HEK293 (cell line): ENCODE measurements at regions not wholly inside any gene's neighbourhood (a gene's known extent, or its start where the extent isn't known, plus 50 kb on each side); places are given as distances from the start of the nearest gene placed in this dataset.

ENCODE experiments used
- CTCF ChIP-seq: fragments of 450-650 bp; formaldehyde crosslinking; IDR thresholded peaks from 2 replicates; pipeline ENCODE4 v1.5.1; 2016; ENCODE audit warnings: missing biosample characterization, missing genetic modification characterization
- FEZF1 ChIP-seq: fragments of 450-650 bp; formaldehyde crosslinking; IDR thresholded peaks from 2 replicates; pipeline ENCODE4 v1.5.1; 2016; ENCODE audit warnings: missing biosample characterization, missing genetic modification characterization
- KLF17 ChIP-seq: fragments of 450-650 bp; formaldehyde crosslinking; IDR thresholded peaks from 2 replicates; pipeline ENCODE4 v1.5.1; 2016; ENCODE audit warnings: missing biosample characterization, missing genetic modification characterization
- PATZ1 ChIP-seq: fragments of 450-650 bp; formaldehyde crosslinking; IDR thresholded peaks from 2 replicates; pipeline ENCODE4 v1.5.1; 2016; ENCODE audit warnings: missing biosample characterization, missing genetic modification characterization
- TRIM28 ChIP-seq: IDR thresholded peaks from 2 replicates; pipeline ENCODE4 v1.6.1; 2011; ENCODE audit warnings: low read length, control low read depth, borderline replicate concordance
- YY2 ChIP-seq: fragments of 450-650 bp; formaldehyde crosslinking; IDR thresholded peaks from 2 replicates; pipeline ENCODE4 v1.5.1; 2016; ENCODE audit warnings: missing biosample characterization, missing genetic modification characterization
- ZBTB10 ChIP-seq: fragments of 450-650 bp; formaldehyde crosslinking; IDR thresholded peaks from 2 replicates; pipeline ENCODE4 v1.5.1; 2016; ENCODE audit warnings: missing biosample characterization, missing genetic modification characterization
- ZBTB17 ChIP-seq: fragments of 450-650 bp; formaldehyde crosslinking; IDR thresholded peaks from 2 replicates; pipeline ENCODE4 v1.5.1; 2016; ENCODE audit warnings: missing biosample characterization, missing genetic modification characterization
- ZFP69B ChIP-seq: fragments of 450-650 bp; formaldehyde crosslinking; IDR thresholded peaks from 2 replicates; pipeline ENCODE4 v1.5.1; 2016; ENCODE audit warnings: missing biosample characterization, missing genetic modification characterization
- ZNF223 ChIP-seq: fragments of 450-650 bp; formaldehyde crosslinking; IDR thresholded peaks from 2 replicates; pipeline ENCODE4 v1.5.1; 2016; ENCODE audit warnings: missing biosample characterization, missing genetic modification characterization
- ZNF280D ChIP-seq: fragments of 450-650 bp; formaldehyde crosslinking; IDR thresholded peaks from 2 replicates; pipeline ENCODE4 v1.5.1; 2016; ENCODE audit warnings: missing biosample characterization, missing genetic modification characterization
- ZNF354C ChIP-seq: fragments of 450-650 bp; formaldehyde crosslinking; IDR thresholded peaks from 2 replicates; pipeline ENCODE4 v1.5.1; 2016; ENCODE audit warnings: missing biosample characterization, missing genetic modification characterization, low read depth, borderline replicate concordance
- ZNF391 ChIP-seq: fragments of 450-650 bp; formaldehyde crosslinking; IDR thresholded peaks from 2 replicates; pipeline ENCODE4 v1.5.1; 2016; ENCODE audit warnings: low read depth, missing biosample characterization, missing genetic modification characterization, borderline replicate concordance
- ZNF433 ChIP-seq: fragments of 450-650 bp; formaldehyde crosslinking; IDR thresholded peaks from 2 replicates; pipeline ENCODE4 v1.5.1; 2016; ENCODE audit warnings: missing biosample characterization, missing genetic modification characterization, low read depth
- ZNF501 ChIP-seq: fragments of 450-650 bp; formaldehyde crosslinking; IDR thresholded peaks from 2 replicates; pipeline ENCODE4 v1.5.1; 2016; ENCODE audit warnings: missing biosample characterization, missing genetic modification characterization
- ZNF580 ChIP-seq: fragments of 450-650 bp; formaldehyde crosslinking; IDR thresholded peaks from 2 replicates; pipeline ENCODE4 v1.5.1; 2016; ENCODE audit warnings: missing biosample characterization, missing genetic modification characterization
- ZNF600 ChIP-seq: fragments of 450-650 bp; formaldehyde crosslinking; IDR thresholded peaks from 2 replicates; pipeline ENCODE4 v1.5.1; 2016; ENCODE audit warnings: missing biosample characterization, missing genetic modification characterization
- ZNF658 ChIP-seq: fragments of 450-650 bp; formaldehyde crosslinking; IDR thresholded peaks from 2 replicates; pipeline ENCODE4; 2016; ENCODE audit warnings: missing biosample characterization, missing genetic modification characterization
- ZNF792 ChIP-seq: fragments of 450-650 bp; formaldehyde crosslinking; IDR thresholded peaks from 2 replicates; pipeline ENCODE4 v1.5.1; 2016; ENCODE audit warnings: missing biosample characterization, missing genetic modification characterization
- ZNF837 ChIP-seq: fragments of 450-650 bp; formaldehyde crosslinking; IDR thresholded peaks from 2 replicates; pipeline ENCODE4 v1.5.1; 2016; ENCODE audit warnings: missing biosample characterization, missing genetic modification characterization
- ZSCAN16 ChIP-seq: fragments of 450-650 bp; formaldehyde crosslinking; IDR thresholded peaks from 2 replicates; pipeline ENCODE4 v1.5.1; 2016; ENCODE audit warnings: missing biosample characterization, missing genetic modification characterization
- ZSCAN23 ChIP-seq: fragments of 450-650 bp; formaldehyde crosslinking; IDR thresholded peaks from 2 replicates; pipeline ENCODE4 v1.5.1; 2016; ENCODE audit warnings: missing biosample characterization, missing genetic modification characterization
- ZSCAN4 ChIP-seq: fragments of 450-650 bp; formaldehyde crosslinking; IDR thresholded peaks from 2 replicates; pipeline ENCODE4 v1.5.1; 2017; ENCODE audit warnings: missing biosample characterization, missing genetic modification characterization
- ZSCAN5A ChIP-seq: fragments of 450-650 bp; formaldehyde crosslinking; IDR thresholded peaks from 2 replicates; pipeline ENCODE4 v1.5.1; 2016; ENCODE audit warnings: missing biosample characterization, missing genetic modification characterization

GRCh38 chr7:114085592-114086501 is 167.0 kb upstream of the PPP1R3A start (continued):
- peak; percentile 29; the same call in 1 of the 2 replicates for TF ChIP-seq ZSCAN16 (tag by site-specific recombination)
- no peak for TF ChIP-seq TRIM28
- TF ChIP-seq ZNF280D: 0 out of 2 replicates have a peak, but pooled peaks have one; percentile 8
- TF ChIP-seq ZNF354C: no peak
- peak; percentile 51; the same call in 1 of the 2 replicates for TF ChIP-seq ZBTB17 (tag by site-specific recombination)
- 0 out of 2 replicates have a peak, but pooled peaks have one; percentile 69 for TF ChIP-seq ZNF837 (tag by site-specific recombination)
- TF ChIP-seq ZBTB10 (tag by site-specific recombination): peak; percentile 77; the same call in 1 of the 2 replicates
- peak; percentile 85 for TF ChIP-seq ZFP69B (tag by site-specific recombination)
- 0 out of 2 replicates have a peak, but pooled peaks have one; percentile 84 for TF ChIP-seq ZNF792 (tag by site-specific recombination)
- peak; percentile 94 for TF ChIP-seq PATZ1 (tag by site-specific recombination)
- peak; percentile 98 for TF ChIP-seq ZSCAN4
- peak; percentile 88 for TF ChIP-seq ZSCAN5A (tag by site-specific recombination)
- TF ChIP-seq ZNF223 (tag by site-specific recombination): peak; percentile 61; the same call in 1 of the 2 replicates
- TF ChIP-seq ZNF391 (tag by site-specific recombination): peak; percentile 91; the same call in 1 of the 2 replicates
- peak; percentile 64 for TF ChIP-seq ZNF580 (tag by site-specific recombination)
- TF ChIP-seq ZNF600: peak; percentile 85
- no peak for TF ChIP-seq ZNF433 (tag by site-specific recombination)
- TF ChIP-seq ZNF501 (tag by site-specific recombination): peak; percentile 92; the same call in 1 of the 2 replicates
- peak; percentile 76 for TF ChIP-seq KLF17 (tag by site-specific recombination)
- 0 out of 2 replicates have a peak, but pooled peaks have one; percentile 63 for TF ChIP-seq ZSCAN23 (tag by site-specific recombination)
- no peak for TF ChIP-seq CTCF
- peak; percentile 71; the same call in 1 of the 2 replicates for TF ChIP-seq ZNF658 (tag by site-specific recombination)
- TF ChIP-seq FEZF1: peak; percentile 48
- TF ChIP-seq YY2 (tag by site-specific recombination): peak; percentile 54; the same call in 1 of the 2 replicates
